ENCODE measurements at regions not wholly inside any gene's neighbourhood (a gene's known extent, or its start where the extent isn't known, plus 50 kb on each side); places are given as distances from the start of the nearest gene placed in this dataset.

- TF ChIP-seq CTCF (IDR thresholded peaks at IDR 0.05) (no peak), EZH2 (IDR thresholded peaks at IDR 0.05) (no peak), EZH2phosphoT487 (IDR thresholded peaks at IDR 0.05) (no peak)
- H3K4me1 Mint-ChIP-seq = peaks cover 8% of the 10 kb centered on the region
- peaks cover 20% of the 10 kb centered on the region for H3F3A ChIP-seq (ENCODE audit: low read depth)
- H3K36me3 Mint-ChIP-seq = no peaks in the 10 kb centered on the region
- H2AFZ ChIP-seq (replicated peaks) = no peak overlapping the region
- no peak overlapping the region for H3K9ac ChIP-seq
- H3K79me2 ChIP-seq (ENCODE audit: low read depth) = no peaks in the 10 kb centered on the region
- no peaks in the 10 kb centered on the region for H3K9me3 ChIP-seq (ENCODE audit: low read depth)
- H3K36me3 ChIP-seq = no peaks in the 10 kb centered on the region
- H3K4me1 ChIP-seq = peaks cover 16% of the 10 kb centered on the region
- H3K27ac Mint-ChIP-seq = no peak overlapping the region
- no peak overlapping the region for H3K4me3 ChIP-seq
- H3K4me2 ChIP-seq = no peak overlapping the region
- DNase-seq (ENCODE audit: low spot score) = no peak
- H3K4me3 Mint-ChIP-seq = no peak overlapping the region
- H3K27ac ChIP-seq = no peak overlapping the region
- peaks cover 11% of the 10 kb centered on the region for H3K27me3 Mint-ChIP-seq (ENCODE audit: insufficient read depth, low read depth)
- H4K20me1 ChIP-seq (ENCODE audit: low read depth) = no peaks in the 10 kb centered on the region
- H3K27me3 ChIP-seq = no peaks in the 10 kb centered on the region
- H3K9me3 Mint-ChIP-seq = peaks cover 5% of the 10 kb centered on the region
These were observed 147.2 kb upstream of the PFKP start for GRCh38 chr10:2920168-2920567.

- H3K4me3 ChIP-seq = no peak overlapping the region
- no peak overlapping the region for H3K27ac Mint-ChIP-seq
- no peaks in the 10 kb centered on the region for H3K27me3 ChIP-seq
- H4K20me1 ChIP-seq (ENCODE audit: low read depth) = no peaks in the 10 kb centered on the region
- peaks cover 8% of the 10 kb centered on the region for H3K4me1 Mint-ChIP-seq
- peaks cover 11% of the 10 kb centered on the region for H3K27me3 Mint-ChIP-seq (ENCODE audit: insufficient read depth, low read depth)
- H3K4me3 Mint-ChIP-seq = no peak overlapping the region
- H3K79me2 ChIP-seq (ENCODE audit: low read depth) = no peaks in the 10 kb centered on the region
- H3K36me3 ChIP-seq = no peaks in the 10 kb centered on the region
- H3F3A ChIP-seq (ENCODE audit: low read depth) = peaks cover 20% of the 10 kb centered on the region
- no peaks in the 10 kb centered on the region for H3K36me3 Mint-ChIP-seq
- no peaks in the 10 kb centered on the region for H3K9me3 ChIP-seq (ENCODE audit: low read depth)
- H3K27ac ChIP-seq = no peak overlapping the region
- no peak overlapping the region for H2AFZ ChIP-seq (replicated peaks)
- H3K4me2 ChIP-seq = no peak overlapping the region
- H3K9me3 Mint-ChIP-seq = peaks cover 5% of the 10 kb centered on the region
- DNase-seq (ENCODE audit: low spot score) = no peak
- TF ChIP-seq EZH2 (IDR thresholded peaks at IDR 0.05) (no peak), EZH2phosphoT487 (IDR thresholded peaks at IDR 0.05) (no peak), CTCF (IDR thresholded peaks at IDR 0.05) (no peak)
- no peak overlapping the region for H3K9ac ChIP-seq
- H3K4me1 ChIP-seq = peaks cover 16% of the 10 kb centered on the region
These were observed 148.3 kb upstream of the PFKP start for GRCh38 chr10:2919016-2919415.

GRCh38 chr10:2918489-2918888 lies 148.9 kb upstream of the PFKP start:
- Histone ChIP-seq H3K9ac (no peak overlapping the region), H3K36me3 (no peaks in the 10 kb centered on the region), H3F3A (ENCODE audit: low read depth) (peaks cover 20% of the 10 kb centered on the region), H3K9me3 (ENCODE audit: low read depth) (no peaks in the 10 kb centered on the region), H3K4me2 (peak overlapping the region; percentile 58), H3K4me3 (no peak overlapping the region), H3K79me2 (ENCODE audit: low read depth) (no peaks in the 10 kb centered on the region), H3K27ac (peak overlapping the region; percentile 70), H3K4me1 (peaks cover 16% of the 10 kb centered on the region), H2AFZ (replicated peaks) (peak overlapping the region; percentile 65), H4K20me1 (ENCODE audit: low read depth) (no peaks in the 10 kb centered on the region), H3K27me3 (no peaks in the 10 kb centered on the region)
- TF ChIP-seq CTCF (IDR thresholded peaks at IDR 0.05) (no peak), EZH2 (IDR thresholded peaks at IDR 0.05) (no peak), EZH2phosphoT487 (IDR thresholded peaks at IDR 0.05) (no peak)
- peak overlapping the region; percentile 60 for H3K27ac Mint-ChIP-seq
- H3K4me1 Mint-ChIP-seq = peaks cover 8% of the 10 kb centered on the region
- no peak overlapping the region for H3K4me3 Mint-ChIP-seq
- H3K9me3 Mint-ChIP-seq = peaks cover 5% of the 10 kb centered on the region
- no peaks in the 10 kb centered on the region for H3K36me3 Mint-ChIP-seq
- peaks cover 11% of the 10 kb centered on the region for H3K27me3 Mint-ChIP-seq (ENCODE audit: insufficient read depth, low read depth)
- no peak for DNase-seq (ENCODE audit: low spot score)
